ENCODE measurements at regions not wholly inside any gene's neighbourhood (a gene's known extent, or its start where the extent isn't known, plus 50 kb on each side); places are given as distances from the start of the nearest gene placed in this dataset.

- DNase-seq: no peak
These were observed 69.2 kb upstream of the RFLNA start for GRCh38 chr12:124225730-124226129.

GRCh38 chr12:124227951-124228711 is 66.8 kb upstream of the RFLNA start:
- DNase-seq: peak; percentile 27

DNA sequence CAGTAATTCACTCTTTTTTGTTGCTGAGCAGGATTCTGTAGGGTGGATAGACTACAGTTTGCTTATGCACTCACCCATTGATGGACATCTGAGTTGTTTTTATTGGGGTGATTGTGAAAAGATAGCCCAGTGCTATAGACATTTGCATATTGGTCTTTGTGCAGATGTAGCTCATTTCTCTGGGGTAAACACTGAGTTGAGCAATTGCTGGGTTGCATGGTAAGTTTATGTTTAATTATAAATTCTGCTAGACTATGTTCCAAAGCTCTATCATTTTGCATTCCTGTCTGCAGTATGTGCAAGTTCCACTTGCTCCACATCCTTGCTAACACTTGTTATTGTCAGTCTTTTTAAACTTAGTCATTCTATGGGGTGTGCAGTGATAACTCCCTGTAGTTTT is 65.4 kb upstream of the RFLNA start:
- no peak for DNase-seq

DNA sequence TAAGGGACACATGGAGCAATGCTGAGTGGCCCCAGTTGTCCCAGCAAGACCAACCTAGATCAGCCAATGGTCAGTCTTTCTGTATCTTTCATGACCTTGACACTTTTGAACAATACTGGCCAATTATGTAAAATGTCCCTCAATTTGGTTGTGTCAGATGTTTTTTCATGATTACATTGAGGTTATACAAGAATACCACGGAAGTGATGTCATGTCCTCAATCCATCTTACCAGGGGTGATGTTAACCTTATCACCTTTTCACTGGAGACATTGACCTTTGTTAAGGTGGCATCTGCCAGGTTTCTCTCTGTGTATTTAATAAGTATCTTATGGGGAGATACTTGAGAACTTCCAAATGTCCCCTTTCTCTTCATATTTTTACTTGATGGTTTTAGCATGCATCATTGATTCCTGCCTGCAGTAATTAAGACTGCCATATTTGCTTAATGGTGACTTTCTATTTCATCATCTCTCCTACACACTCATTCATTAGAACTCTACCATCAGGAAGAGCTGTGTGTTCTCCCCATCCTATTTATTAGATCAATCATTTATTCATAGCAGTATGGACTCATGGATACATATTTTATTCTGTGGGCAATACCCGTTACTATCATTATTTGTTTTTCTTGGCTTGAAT is 64.7 kb upstream of the RFLNA start:
- DNase-seq: no peak

DNA sequence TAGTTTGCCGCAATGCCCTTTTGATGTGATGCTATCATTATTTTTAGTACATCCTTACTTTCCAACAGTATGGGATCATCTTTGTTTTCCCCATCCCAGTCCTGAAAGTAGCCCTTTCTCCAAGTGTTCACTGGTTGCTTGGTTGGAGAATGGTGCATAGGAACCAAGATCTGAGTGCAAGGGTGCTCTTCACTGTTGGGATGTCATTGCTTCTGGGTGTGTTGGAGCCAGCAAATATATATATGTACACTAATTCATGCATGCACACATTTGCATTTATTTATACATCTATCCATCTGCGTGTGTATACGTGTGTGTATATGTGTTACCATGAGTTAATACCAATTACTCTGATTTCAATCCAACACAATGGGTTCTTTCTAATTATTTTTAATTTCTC is 64.1 kb upstream of the RFLNA start:
- no peak for DNase-seq

DNA sequence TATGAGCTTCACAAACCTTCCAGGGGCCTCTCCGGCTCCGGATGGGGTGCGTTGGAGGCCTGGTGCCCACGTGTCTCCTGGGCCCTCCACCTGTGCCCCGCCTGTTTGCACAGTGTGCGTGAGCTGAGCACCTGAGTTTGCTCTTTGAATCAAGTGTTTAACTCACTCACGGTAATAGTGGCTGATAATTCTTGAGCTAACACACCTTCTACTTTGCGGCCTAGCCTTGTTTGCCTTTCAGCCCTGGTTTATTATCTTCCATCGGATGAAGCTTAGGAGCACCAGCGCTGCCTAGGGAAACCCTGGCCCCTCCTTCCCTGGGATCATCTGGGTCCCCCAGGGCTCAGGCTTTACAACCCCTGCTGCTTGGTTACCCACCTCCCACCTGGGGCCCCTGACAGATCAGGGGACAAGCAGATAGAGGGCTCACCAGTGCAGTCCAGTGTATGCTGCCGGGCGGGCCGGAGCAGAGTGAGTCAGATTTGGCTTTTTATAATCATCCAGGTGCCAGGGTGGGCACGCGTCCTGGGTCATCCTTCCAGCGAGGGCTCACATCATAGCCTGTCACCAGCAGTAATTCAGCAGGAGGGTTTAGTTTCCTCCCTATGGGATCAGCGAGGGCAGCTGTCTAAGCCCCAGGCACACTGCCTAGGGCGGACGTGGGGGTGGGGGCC is 62.8 kb upstream of the RFLNA start:
- DNase-seq: no peak

DNA sequence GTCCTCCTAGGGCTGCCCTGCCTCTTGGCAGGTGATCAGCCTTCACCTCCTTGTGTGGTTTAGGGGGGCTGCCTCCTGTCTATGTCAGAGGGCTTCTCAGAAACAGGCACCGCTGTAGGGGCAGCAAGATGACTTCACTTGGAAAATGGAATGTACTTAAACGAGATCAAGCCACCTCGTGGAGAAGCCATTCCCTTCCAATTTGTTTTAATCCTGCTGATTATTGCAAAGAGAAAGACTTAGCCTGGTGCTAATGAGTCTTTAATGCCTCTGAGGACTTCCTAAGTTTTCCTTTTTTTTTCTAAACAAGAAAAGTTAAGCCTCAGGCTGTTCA is 62.3 kb upstream of the RFLNA start:
- DNase-seq: no peak

DNA sequence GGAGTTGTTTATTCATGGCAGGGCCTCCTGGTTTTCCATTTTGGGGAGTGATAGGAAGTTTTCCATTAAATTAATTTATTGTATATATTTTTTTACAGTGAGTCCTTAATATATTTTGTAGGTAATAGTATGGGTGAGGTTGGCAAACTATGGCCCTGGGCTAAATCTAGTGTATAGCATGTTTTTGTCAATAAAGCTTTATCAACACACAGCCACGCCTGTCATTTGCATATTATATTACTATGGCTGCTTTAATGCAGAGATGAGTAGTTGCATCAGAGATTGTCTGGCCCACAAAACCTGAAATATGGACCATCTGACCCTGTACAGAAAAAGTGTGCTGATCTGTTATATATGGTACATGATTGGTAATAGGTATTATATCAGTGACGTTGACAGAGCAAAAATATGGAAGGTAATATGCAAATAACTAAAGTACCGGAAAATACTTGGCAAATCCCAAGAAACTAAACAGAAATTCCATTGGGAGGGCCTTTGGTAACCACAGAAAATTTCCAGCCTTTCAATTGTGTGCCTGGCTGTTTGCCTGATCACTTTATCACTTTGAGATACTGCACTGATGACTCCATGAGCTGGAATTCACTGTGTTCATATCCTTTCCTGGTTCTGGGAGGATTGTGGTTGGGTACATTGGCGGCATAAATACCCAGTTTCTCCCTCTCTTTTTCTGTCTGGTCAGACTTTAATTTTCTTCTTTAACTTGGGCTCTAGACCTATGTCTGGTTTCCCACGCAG is 61.7 kb upstream of the RFLNA start:
- DNase-seq: no peak

DNA sequence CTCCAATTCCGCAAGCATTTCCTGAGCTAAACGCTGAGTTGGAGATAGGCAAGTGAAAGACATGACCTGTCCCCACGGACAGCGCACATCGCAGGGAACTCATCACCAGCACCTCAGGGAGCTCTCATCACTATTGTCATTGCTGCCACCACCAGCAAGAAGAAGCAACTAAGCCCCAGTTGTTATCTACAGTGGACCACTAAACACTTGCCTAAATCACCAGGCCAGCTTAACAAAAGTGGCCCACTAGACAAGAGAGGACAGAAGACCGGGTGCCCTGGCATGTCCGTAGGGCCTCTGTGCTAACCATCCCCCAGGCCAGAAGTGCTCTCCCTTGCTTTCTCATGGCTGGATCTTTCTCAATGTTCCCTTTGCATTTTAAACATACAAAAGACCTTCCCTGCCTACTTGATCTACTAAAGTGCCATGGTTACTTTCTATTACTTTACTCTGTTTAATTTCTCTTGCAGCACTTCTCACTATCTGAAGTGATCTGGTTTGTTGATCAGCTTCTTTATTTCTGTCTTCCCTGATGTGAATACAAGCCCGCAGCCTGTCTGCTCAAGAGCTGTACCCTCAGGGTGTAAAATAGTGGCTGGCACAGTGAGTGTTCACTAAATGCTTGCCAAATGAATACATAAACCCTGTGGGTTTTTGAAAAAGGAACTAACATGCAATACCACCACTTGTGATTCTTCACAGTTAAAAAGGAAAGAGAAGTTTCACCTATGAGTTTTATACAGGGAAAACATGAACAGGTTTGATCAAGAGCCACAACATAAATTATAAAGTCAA is 60.9 kb upstream of the RFLNA start:
- DNase-seq: no peak

- no peak for DNase-seq
These were observed 58.3 kb upstream of the RFLNA start for GRCh38 chr12:124236625-124237031.

DNA sequence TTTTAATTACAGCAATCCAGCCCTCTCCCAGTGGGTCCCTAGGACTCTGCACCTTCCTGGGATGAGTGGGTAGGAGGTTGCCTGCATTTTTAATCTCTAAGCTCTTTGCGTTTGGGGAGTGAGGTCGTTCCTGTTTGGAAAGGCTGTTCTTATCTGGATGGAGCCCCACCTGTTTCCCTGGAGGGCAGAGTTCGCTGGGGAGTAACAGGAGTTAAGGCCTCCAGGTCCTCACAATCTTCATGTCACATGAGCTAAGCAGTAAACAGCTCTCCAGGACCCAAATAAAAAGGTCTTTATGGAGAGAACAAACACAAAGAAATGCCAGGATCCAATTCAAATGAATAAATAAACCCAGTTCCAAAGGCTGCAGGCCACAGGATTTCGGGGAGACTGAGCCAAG is 56.0 kb upstream of the RFLNA start:
- no peak for DNase-seq

DNA sequence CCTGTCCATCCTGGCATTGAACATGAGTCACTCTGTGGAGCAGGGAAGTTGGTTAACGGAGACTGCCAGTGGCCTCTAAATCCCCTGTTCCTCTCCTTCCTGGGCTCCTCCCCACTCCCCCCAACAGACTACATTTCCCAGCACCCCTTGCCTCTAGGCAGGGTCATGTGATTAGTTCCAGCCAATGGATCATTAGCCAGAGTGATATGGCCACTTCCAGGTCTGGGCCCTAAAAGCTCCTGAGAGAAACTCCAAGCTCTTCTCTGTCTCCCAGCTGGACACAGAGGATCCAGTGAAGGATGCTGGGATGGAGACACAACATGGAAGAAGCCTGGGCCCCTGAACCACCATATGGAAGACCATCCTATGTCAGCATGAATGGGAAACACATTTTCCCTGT is 54.4 kb upstream of the RFLNA start:
- peak; percentile 6 for DNase-seq

- no peak for DNase-seq
These were observed 52.9 kb upstream of the RFLNA start for GRCh38 chr12:124241776-124242528.

GRCh38 chr12:124242529-124243065 is 52.3 kb upstream of the RFLNA start:
- no peak for DNase-seq

- DNase-seq: no peak
These were observed 51.0 kb upstream of the RFLNA start for GRCh38 chr12:124243936-124244335.

All from activated CD4-positive, alpha-beta T cell treated with anti-CD3 and anti-CD28 coated beads for 48 hours (primary cell).